MM.1S (cell line): ENCODE measurements at regions not wholly inside any gene's neighbourhood (a gene's known extent, or its start where the extent isn't known, plus 50 kb on each side); places are given as distances from the start of the nearest gene placed in this dataset.
"Not testable (repeated sequence)": the region's sequence is repeated elsewhere in the genome, so short reads cannot be mapped to it uniquely, and the experiment has no call there.

ENCODE experiments used
- DNase-seq: peaks from one replicate; pipeline ENCODE4 v3.0.0-alpha.2; 2015
- H2AFZ ChIP-seq: fragments of 300-600 bp; sonication (generic); 2 replicates; pipeline ENCODE4 v1.6.0; 2016; ENCODE audit warnings: antibody characterized with exemption, low read length
- H3F3A ChIP-seq: fragments of 300-600 bp; sonication (generic); 2 replicates; pipeline ENCODE4 v1.6.1; 2016; ENCODE audit warnings: mild to moderate bottlenecking, antibody characterized with exemption, low read length, moderate library complexity, mixed read lengths; ENCODE audit not compliant: insufficient read depth
- H3K27ac ChIP-seq: fragments of 300-600 bp; sonication (generic); 2 replicates; pipeline ENCODE4 v1.5.1; 2016; ENCODE audit warnings: mild to moderate bottlenecking, low read length
- H3K27me3 ChIP-seq: fragments of 300-600 bp; sonication (generic); replicated peaks from 2 replicates; pipeline ENCODE4 v1.6.0; 2016; ENCODE audit warnings: low read length; ENCODE audit not compliant: insufficient read depth
- H3K36me3 ChIP-seq: fragments of 300-600 bp; sonication (generic); replicated peaks from 2 replicates; pipeline ENCODE4 v1.6.1; 2016; ENCODE audit warnings: mild to moderate bottlenecking, low read length, mixed read lengths; ENCODE audit not compliant: insufficient read depth
- H3K4me1 ChIP-seq: fragments of 300-600 bp; sonication (generic); 2 replicates; pipeline ENCODE4 v1.6.1; 2016; ENCODE audit warnings: low read length, mixed read lengths
- H3K4me2 ChIP-seq: fragments of 300-600 bp; sonication (generic); 2 replicates; pipeline ENCODE4 v1.6.0; 2016; ENCODE audit warnings: low read depth, low read length
- H3K4me3 ChIP-seq: fragments of 300-600 bp; sonication (generic); 2 replicates; pipeline ENCODE4 v1.5.1; 2016; ENCODE audit warnings: low read length, mixed read lengths
- H3K79me2 ChIP-seq: fragments of 300-600 bp; sonication (generic); 2 replicates; pipeline ENCODE4 v1.6.1; 2016; ENCODE audit warnings: mixed run types, low read length, mixed read lengths
- H3K9ac ChIP-seq: fragments of 300-600 bp; sonication (generic); 2 replicates; pipeline ENCODE4 v1.6.1; 2016; ENCODE audit warnings: low read length, mixed read lengths
- H3K9me2 ChIP-seq: fragments of 300-600 bp; sonication (generic); replicated peaks from 2 replicates; pipeline ENCODE4 v1.6.1; 2016; ENCODE audit warnings: mild to moderate bottlenecking, low read length, mixed read lengths; ENCODE audit not compliant: insufficient read depth
- H3K9me3 ChIP-seq: fragments of 300-600 bp; sonication (generic); replicated peaks from 2 replicates; pipeline ENCODE4 v1.6.1; 2016; ENCODE audit warnings: mild to moderate bottlenecking, low read length, mixed read lengths; ENCODE audit not compliant: insufficient read depth
- H4K20me1 ChIP-seq: fragments of 300-600 bp; sonication (generic); 2 replicates; pipeline ENCODE4 v1.6.1; 2016; ENCODE audit warnings: mild to moderate bottlenecking, low read length, moderate library complexity, mixed read lengths; ENCODE audit not compliant: insufficient read depth
- CTCF ChIP-seq: fragments of 300-600 bp; sonication (generic); IDR thresholded peaks from 2 replicates; pipeline ENCODE4 v1.5.1; 2016; ENCODE audit warnings: antibody characterized with exemption, low read length, mixed read lengths
- EZH2 ChIP-seq: fragments of 300-600 bp; sonication (generic); optimal IDR thresholded peaks from 2 replicates; pipeline ENCODE3; 2017; ENCODE audit warnings: low read depth, mild to moderate bottlenecking, antibody characterized with exemption, low read length, mixed read lengths
- EZH2phosphoT487 ChIP-seq: fragments of 300-600 bp; sonication (generic); IDR thresholded peaks from 2 replicates; pipeline ENCODE4 v1.6.1; 2018; ENCODE audit warnings: antibody characterized with exemption, low read length

GRCh38 chr10:33483124-33483815, 148.8 kb upstream of the NRP1 start:
- Histone ChIP-seq H3K36me3 (no peaks in the 10 kb centered on the region), H3K9ac (no peak overlapping the region)
- DNase-seq: no peak

GRCh38 chr10:33482486-33482885, 148.0 kb upstream of the NRP1 start:
- TF ChIP-seq EZH2phosphoT487: no peak
- TF ChIP-seq CTCF: no peak
- TF ChIP-seq EZH2: no peak
- H3K4me3 ChIP-seq: no peak overlapping the region

More at GRCh38 chr10:33483124-33483815, 148.8 kb upstream of the NRP1 start:
- no peak overlapping the region for H3K4me2 ChIP-seq
- H3K79me2 ChIP-seq: no peaks in the 10 kb centered on the region
- H3K9me3 ChIP-seq: no peaks in the 10 kb centered on the region
- H3K9me2 ChIP-seq: no peaks in the 10 kb centered on the region
- H3F3A ChIP-seq: no peaks in the 10 kb centered on the region
- H4K20me1 ChIP-seq: no peaks in the 10 kb centered on the region
- no peak overlapping the region for H3K4me3 ChIP-seq
- H3K27me3 ChIP-seq: no peaks in the 10 kb centered on the region
- H2AFZ ChIP-seq: no peak overlapping the region
- no peak for TF ChIP-seq CTCF
- no peak for TF ChIP-seq EZH2
- no peak for TF ChIP-seq EZH2phosphoT487
- H3K4me1 ChIP-seq: no peaks in the 10 kb centered on the region
- no peak overlapping the region for H3K27ac ChIP-seq

GRCh38 chr10:33481184-33481583, 146.7 kb upstream of the NRP1 start:
- Histone ChIP-seq H3K27ac (no peak overlapping the region), H3K27me3 (no peaks in the 10 kb centered on the region), H3K4me2 (no peak overlapping the region), H3F3A (no peaks in the 10 kb centered on the region), H3K9me2 (no peaks in the 10 kb centered on the region), H3K9me3 (no peaks in the 10 kb centered on the region), H3K79me2 (no peaks in the 10 kb centered on the region), H3K36me3 (no peaks in the 10 kb centered on the region), H3K4me3 (no peak overlapping the region), H3K9ac (no peak overlapping the region), H4K20me1 (no peaks in the 10 kb centered on the region), H3K4me1 (no peaks in the 10 kb centered on the region), H2AFZ (no peak overlapping the region)
- TF ChIP-seq CTCF (no peak), EZH2 (no peak), EZH2phosphoT487 (no peak)
- DNase-seq: no peak

More at GRCh38 chr10:33482486-33482885, 148.0 kb upstream of the NRP1 start:
- no peak overlapping the region for H3K4me2 ChIP-seq
- no peaks in the 10 kb centered on the region for H3K9me2 ChIP-seq
- no peaks in the 10 kb centered on the region for H4K20me1 ChIP-seq
- H3K27me3 ChIP-seq: no peaks in the 10 kb centered on the region
- H3K36me3 ChIP-seq: no peaks in the 10 kb centered on the region
- H3K79me2 ChIP-seq: no peaks in the 10 kb centered on the region
- no peak for DNase-seq
- no peak overlapping the region for H3K27ac ChIP-seq
- H3F3A ChIP-seq: no peaks in the 10 kb centered on the region
- H3K9ac ChIP-seq: no peak overlapping the region
- H2AFZ ChIP-seq: no peak overlapping the region
- H3K9me3 ChIP-seq: no peaks in the 10 kb centered on the region
- H3K4me1 ChIP-seq: no peaks in the 10 kb centered on the region

- not testable (repeated sequence) for H3K27me3 ChIP-seq, H3F3A ChIP-seq, H3K9me3 ChIP-seq, H3K27ac ChIP-seq, H3K9me2 ChIP-seq, H3K4me3 ChIP-seq, H4K20me1 ChIP-seq, H3K36me3 ChIP-seq, H2AFZ ChIP-seq, H3K4me1 ChIP-seq, H3K79me2 ChIP-seq, H3K9ac ChIP-seq, DNase-seq, H3K4me2 ChIP-seq
Measured at GRCh38 chr10:33480417-33480816, 145.9 kb upstream of the NRP1 start.
